GM19468 (cell line): ENCODE measurements at regions not wholly inside any gene's neighbourhood (a gene's known extent, or its start where the extent isn't known, plus 50 kb on each side); places are given as distances from the start of the nearest gene placed in this dataset.
"Not testable (repeated sequence)": the region's sequence is repeated elsewhere in the genome, so short reads cannot be mapped to it uniquely, and the experiment has no call there.

Experiments
- ATAC-seq: cut with Tn5 transposase; IDR thresholded peaks from one replicate; pipeline ENCODE4 v1.9.1; 2021; ENCODE audit warnings: mild to moderate bottlenecking, moderate library complexity, moderate number of reproducible peaks; ENCODE audit not compliant: unreplicated experiment; ENCODE audit errors: extremely low read depth

DNA sequence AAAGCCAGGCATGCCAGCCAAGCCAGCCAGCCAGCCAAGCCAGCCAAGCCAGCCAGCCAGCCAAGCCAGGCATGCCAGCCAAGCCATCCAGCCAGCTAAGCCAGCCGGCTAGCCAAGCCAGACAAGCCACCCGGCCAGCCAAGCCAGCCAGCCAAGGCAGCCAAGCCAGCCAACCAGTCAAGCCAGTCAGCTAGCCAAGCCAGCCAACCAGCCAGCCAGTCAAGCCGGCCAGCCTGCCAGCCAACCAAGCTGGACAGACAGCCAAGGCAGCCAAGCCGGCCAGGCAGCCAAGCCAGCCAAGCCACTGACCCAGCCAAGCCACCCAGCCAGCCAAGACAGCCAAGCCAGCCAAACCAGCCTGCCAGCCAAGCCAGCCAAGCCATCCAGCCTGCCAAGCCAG lies 326.9 kb upstream of the PLGLB2 start:
- not testable (repeated sequence) for ATAC-seq

DNA sequence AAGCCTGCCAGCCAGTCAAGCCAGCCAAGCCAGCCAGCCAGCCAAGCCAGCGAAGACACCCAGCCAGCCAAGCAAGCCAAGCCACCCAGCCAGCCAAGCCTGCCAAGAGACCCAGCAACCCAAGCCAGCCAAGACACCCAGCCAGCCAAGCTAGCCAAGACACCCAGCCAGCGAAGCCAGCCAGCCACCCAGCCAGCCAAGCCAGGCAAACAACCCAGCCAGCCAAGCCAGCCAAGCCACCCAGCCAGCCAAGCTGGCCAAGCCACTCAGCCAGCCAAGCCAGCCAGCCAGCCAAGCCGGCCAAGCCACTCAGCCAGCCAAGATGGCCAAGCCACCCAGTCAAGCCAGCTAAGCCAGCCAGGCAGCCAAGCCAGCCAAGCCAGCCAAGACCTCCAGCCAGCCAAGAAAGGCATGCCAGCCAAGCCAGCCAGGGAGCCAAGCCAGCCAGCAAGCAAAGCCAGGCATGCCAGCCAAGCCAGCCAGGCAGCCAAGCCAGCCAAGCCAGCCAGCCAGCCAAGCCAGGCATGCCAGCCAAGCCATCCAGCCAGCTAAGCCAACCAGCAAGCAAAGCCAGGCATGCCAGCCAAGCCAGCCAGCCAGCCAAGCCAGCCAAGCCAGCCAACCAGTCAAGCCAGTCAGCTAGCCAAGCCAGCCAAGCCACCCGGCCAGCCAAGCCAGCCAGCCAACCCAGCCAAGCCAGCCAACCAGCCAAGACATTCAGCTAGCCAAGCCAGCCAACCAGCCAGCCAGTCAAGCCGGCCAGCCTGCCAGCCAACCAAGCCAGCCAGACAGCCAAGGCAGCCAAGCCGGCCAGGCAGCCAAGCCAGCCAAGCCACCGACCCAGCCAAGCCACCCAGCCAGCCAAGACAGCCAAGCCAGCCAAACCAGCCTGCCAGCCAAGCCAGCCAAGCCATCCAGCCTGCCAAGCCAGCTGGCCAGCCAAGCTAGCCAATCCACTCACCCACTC lies 323.8 kb upstream of the PLGLB2 start:
- not testable (repeated sequence) for ATAC-seq

DNA sequence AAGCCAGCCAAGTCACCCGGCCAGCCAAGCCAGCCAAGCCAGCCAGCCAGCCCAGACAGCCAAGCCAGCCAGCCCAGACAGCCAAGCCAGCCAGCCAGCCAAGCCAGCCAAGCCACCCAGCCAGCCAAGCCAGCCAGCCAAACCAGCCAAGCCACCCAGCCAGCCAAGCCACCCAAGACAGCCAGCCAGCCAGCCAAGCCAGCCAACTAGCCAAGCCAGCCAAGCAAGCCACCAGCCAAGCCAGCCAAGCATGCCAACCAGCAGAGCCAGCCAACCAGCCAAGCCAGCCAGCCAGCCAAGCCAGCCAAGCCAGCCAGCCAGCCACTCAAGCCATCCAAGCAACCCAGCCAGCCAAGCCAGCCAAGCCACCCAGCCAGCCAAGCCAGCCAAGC lies 323.1 kb upstream of the PLGLB2 start:
- ATAC-seq = not testable (repeated sequence)

DNA sequence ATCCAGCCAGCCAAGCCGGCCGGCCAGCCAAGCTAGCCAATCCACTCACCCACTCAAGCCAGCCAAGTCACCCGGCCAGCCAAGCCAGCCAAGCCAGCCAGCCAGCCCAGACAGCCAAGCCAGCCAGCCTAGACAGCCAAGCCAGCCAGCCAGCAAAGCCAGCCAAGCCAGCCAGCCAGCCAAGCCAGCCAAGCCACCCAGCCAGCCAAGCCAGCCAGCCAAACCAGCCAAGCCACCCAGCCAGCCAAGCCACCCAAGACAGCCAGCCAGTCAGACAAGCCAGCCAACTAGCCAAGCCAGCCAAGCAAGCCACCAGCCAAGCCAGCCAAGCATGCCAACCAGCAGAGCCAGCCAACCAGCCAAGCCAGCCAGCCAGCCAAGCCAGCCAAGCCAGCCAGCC lies 322.7 kb upstream of the PLGLB2 start:
- not testable (repeated sequence) for ATAC-seq

DNA sequence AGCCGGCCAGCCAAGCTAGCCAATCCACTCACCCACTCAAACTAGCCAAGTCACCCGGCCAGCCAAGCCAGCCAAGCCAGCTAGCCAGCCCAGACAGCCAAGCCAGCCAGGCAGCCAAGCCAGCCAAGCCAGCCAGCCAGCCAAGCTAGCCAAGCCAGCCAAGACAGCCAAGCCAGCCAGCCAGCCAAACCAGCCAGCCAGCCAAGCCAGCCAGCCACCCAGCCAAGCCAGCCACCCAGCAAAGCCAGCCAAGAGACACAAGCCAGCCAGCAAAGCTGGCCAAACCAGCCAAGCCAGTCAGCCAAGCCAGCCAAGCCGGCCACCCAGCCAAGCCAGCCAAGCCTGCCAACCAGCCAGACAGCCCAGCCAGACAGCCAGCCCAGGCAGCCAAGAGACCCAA lies 322.2 kb upstream of the PLGLB2 start:
- not testable (repeated sequence) for ATAC-seq

DNA sequence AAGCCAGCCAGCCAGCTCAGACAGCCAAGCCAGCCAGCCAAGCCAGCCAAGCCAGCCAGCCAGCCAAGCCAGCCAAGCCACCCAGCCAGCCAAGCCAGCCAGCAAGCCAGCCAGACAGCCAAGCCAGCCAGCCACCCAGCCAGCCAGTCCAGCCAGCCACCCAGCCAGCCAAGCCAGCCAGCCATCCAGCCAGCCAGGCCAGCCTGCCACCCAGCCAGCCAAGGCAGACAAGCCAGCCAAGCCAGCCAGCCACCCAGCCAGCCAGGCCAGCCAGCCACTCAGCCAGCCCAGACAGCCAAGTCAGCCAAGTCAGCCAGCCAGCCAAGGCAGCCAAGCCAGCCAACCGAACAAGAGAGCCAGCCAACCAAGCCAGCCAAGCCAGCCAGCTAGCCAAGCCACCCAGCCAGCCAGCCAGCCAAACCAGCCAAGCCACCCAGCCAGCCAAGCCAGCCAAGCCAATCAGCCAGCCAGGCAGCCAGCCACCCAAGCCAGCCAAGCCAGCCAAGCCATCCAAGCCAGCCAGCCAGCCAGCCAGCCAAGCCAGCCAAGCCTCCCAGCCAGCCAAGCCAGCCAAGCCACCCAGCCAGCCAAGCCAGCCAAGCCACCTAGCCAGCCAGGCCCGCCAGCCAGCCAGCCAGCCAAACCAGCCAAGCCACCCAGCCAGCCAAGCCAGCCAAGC lies 319.3 kb upstream of the PLGLB2 start:
- ATAC-seq = not testable (repeated sequence)

DNA sequence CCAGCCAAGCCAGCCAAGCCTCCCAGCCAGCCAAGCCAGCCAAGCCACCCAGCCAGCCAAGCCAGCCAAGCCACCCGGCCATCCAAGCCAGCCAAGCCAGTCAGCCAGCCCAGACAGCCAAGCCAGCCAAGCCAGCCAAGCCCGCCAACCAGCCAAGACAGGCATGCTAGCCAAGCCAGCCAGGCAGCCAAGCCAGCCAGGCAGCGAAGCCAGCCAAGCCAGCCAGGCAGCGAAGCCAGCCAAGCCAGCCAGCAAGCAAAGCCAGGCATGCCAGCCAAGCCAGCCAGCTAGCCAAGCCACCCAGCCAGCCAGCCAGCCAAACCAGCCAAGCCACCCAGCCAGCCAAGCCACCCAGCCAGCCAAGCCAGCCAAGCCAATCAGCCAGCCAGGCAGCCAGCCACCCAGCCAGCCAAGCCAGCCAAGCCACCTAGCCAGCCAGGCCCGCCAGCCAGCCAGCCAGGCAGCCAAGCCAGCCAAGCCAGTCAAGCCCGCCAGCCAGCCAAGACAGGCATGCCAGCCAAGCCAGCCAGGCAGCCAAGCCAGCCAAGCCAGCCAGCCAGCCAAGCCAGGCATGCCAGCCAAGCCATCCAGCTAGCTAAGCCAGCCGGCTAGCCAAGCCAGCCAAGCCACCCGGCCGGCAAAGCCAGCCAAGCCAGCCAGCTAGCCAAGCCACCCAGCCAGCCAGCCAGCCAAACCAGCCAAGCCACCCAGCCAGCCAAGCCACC lies 318.5 kb upstream of the PLGLB2 start:
- ATAC-seq = not testable (repeated sequence)

DNA sequence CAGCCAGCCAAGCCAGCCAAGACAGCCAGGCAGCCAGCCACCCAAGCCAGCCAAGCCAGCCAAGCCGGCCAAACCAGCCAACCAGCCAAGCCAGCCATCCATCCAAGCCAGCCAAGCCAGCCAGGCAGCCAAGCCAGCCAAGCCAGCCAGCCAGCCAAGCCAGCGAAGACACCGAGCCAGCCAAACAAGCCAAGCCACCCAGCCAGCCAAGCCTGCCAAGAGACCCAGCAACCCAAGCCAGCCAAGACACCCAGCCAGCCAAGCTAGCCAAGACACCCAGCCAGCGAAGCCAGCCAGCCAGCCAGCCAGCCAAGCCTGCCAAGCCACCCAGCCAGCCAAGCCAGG lies 318.0 kb upstream of the PLGLB2 start:
- not testable (repeated sequence) for ATAC-seq

DNA sequence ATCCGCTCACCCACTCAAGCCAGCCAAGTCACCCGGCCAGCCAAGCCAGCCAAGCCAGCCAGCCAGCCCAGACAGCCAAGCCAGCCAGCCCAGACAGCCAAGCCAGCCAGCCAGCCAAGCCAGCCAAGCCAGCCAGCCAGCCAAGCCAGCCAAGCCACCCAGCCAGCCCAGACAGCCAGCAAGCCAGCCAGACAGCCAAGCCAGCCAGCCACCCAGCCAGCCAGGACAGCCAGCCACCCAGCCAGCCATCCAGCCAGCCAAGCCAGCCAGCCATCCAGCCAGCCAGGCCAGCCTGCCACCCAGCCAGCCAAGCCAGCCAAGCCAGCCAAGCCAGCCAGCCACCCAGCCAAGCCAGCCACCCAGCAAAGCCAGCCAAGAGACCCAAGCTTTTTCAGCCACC lies 316.8 kb upstream of the PLGLB2 start:
- not testable (repeated sequence) for ATAC-seq

DNA sequence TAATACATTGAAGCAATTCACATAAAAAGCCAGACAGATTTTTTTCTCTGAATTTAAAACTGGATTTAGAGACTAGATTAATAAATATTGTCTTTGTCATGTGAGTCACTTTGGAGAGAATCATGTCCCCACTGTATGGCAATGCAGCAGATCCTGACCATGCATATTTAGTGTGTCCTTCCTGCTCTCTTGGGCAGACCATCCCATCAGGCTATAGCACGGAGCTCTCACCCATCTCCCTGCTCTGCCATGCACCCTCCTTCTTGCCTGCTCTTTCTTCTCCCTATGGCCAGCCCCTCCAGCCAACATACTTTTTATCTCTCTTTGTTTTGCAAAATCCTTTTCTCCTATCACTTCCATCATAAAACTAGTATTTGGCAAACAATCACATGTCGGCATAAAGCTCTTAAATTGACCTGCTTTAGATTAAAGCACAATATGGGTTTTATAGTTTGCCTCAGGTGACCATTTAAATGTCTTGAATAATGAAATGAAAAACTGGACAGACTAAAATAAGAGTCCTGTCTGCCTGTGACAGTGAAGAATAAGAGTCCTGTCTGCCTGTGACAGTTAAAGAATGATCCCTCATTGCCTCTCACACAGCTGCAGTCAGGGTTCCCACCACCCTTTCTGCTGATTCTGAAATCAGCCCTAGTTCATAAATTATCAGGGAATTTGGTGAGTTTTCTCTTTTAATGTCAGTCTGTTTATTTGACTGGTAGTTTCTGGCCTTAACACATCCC lies 315.0 kb upstream of the PLGLB2 start:
- ATAC-seq = not testable (repeated sequence)

DNA sequence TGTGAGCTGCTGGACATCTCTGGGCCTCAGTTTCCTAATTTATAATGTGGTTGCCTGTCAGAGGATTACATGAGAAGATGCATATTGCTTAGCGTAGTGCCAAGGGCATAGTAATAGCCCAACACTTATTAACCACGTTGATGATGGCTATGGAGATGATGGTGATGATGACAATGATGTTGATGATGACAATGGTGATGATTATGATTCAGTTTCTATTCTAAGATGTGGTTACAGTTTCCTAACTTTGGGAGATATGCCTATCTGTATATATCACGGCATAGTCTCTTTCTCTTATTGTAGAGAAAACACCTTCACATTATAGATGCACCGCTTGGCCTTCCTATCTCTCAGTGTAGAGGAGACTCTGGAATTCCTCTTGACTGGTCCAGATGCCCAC lies 311.9 kb upstream of the PLGLB2 start:
- ATAC-seq = not testable (repeated sequence)

DNA sequence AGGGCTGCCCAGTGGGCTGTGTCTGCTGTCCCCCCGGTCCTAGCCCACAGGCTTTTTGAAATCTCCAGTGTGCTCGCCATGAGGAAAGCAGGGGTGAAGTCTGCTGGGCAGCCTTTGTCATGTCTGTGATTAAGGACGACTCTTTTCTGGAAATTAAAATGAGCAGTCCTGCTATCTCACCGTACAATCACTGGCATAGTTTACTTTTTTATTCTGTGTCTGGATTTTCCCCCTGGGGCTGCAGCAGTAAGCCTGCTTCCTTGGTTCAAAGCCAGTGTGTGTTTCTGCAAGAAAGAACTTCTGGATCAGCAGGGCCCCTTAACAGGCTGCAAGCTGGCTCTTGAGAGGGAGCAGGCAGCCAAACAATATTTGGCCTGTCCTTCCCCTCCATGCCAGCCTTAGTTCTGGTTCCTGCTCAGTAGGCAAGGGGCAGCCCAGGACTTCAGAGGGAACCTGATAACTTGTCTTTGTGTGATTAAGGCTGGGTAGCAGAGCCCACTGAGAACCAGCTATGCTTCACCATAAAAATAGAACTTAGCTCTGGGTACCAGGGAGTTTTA lies 310.1 kb upstream of the PLGLB2 start:
- ATAC-seq = not testable (repeated sequence)

DNA sequence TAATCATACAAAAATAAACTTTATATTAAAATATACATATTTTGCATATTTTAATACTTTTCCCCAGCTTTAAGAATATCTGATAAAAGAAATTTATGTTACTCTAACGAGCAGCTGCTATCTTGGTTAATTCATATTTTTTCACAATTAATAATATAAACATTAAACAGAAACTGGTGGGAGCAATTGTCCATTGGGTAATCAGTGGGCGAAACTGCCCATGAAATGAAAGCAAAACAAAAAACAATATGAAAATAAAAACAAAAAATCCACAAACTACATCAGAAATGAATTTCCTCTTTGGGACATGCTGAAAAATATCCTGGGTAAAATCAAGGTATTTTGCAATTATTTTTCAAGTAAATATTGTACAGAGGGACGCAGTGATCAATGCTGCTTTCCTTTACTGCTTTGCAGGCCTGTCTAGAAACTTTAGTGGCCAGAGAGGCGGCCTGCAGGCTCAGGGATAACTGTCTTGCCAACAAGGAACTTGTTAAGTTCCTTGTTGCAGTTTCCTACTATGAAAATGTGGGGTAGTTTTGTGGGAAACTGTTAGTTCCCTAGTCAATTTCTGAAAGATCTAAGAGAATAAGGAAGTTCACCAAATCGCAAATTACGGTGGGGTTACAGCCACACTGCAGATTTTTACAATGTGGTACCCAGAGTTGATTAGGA lies 309.0 kb upstream of the PLGLB2 start:
- not testable (repeated sequence) for ATAC-seq

DNA sequence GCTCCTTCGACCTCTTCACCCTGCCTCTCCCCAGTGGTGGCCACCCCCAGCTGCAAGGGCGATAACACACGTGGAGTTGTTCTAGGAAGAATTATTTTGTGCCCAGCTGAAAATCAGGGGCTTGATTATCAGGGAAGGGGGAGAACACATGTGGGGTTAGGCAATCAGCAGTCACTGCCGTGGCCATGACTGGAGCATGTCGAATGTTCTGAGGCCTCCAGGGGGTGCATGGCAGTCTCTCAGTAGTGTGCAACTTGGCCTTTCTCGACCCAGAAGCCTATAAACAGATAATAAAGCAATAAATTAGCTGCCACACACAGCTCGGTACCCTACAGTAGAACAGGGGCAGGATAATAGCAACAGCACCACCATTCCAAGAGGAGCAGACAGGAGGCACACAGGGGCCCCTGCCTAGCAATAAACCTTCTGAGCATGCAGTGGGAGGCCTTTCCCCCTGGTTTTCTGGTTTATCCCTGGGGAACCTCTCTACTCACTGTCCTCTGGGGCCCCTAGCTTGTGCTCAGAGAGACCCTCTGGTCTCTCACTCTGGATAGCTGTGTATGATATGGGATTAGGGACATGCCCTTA lies 308.2 kb upstream of the PLGLB2 start:
- ATAC-seq = not testable (repeated sequence)

DNA sequence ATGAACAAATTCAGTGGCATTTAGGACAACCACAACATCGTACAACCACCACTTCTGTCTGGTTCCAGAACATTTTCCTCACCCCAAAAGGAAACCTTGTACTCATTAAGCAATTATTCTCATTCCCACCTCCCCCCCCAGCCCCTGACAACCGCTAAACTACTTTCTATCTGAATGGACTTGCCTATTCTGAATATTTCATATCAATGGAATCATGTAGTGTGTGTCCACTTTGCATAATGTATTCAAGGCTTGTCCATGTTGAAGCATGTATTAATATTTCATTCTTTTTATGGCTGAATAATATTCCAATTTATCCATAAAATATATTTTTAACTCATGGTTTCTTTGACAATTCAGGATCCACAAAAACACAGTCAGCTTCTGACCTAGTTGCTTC lies 307.2 kb upstream of the PLGLB2 start:
- ATAC-seq = not testable (repeated sequence)

DNA sequence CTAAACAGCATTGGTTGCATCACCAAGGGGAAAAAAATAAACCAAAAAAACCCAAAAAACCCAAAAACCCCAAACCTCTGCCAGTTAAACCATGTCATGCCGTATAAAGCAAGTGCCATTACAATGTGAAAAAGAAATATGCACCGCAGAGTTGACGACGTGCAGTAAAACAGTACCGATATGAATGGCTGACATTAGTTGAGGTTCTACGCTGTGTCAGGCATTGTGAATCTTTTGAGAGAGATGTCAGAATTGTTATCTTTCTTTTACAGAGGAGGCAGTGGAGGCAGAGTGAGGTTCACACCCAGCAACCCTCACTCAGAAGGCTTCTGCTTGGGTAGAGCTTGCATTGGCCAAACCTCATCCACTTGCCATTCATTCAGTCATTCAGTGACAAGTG lies 306.5 kb upstream of the PLGLB2 start:
- not testable (repeated sequence) for ATAC-seq

DNA sequence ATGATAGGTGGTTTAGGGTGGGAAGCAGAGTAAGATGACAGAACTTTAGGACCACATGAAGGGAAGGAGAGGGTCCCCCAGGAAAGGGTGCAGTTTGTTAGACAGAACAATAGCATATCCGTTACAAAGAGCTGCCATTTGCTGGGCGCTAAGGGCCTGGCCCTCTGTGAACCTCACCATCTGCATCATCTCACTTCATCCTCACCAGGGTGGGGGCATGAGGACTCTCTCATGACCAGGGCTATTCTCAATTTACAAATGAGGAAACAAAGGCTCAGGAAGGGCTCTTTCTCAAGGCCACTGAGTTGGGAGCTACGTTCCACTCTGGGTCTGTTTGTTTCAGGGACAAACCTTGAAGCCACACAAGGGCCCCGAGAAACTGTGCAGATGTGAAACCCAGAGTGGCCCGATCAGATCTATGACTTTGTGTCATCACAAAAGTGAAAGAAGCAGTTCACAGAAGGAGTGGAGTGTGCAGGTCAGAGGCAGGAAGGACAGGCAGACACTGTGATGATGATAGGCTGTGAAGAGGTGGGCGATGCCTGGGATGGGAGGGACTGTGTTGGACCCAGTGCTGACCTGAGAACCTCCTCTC lies 304.8 kb upstream of the PLGLB2 start:
- peak; percentile 65 for ATAC-seq

DNA sequence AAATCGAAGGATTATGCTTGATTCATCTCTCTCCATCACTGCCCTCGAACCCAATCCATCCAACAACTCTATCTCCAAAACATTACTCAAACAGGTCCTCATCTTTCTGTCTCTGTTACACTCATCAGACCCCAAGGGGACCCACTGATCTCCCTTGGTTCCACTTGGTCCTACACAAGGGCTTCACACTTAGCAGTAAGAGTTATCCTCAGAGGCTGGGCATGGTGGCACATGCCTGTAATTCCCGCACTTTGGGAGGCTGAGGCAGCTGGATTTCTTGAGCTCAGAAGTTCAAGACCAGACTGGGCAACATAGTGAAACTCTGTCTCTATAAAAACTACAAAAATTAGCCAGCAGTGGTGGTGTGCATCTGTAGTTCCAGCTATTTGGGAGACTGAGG lies 302.9 kb upstream of the PLGLB2 start:
- not testable (repeated sequence) for ATAC-seq
